DMS53 (cell line): ENCODE measurements at regions not wholly inside any gene's neighbourhood (a gene's known extent, or its start where the extent isn't known, plus 50 kb on each side); places are given as distances from the start of the nearest gene placed in this dataset.

ENCODE experiments used
- DNase-seq: peaks from one replicate; lab custom pipeline; 2025; lab: John Stamatoyannopoulos, UW

- no peak for DNase-seq
Measured at GRCh38 chr2:156695595-156695994, 259.4 kb downstream of the GPD2 start.

- no peak for DNase-seq
Measured at GRCh38 chr2:156697906-156698305, 261.7 kb downstream of the GPD2 start.

DNA sequence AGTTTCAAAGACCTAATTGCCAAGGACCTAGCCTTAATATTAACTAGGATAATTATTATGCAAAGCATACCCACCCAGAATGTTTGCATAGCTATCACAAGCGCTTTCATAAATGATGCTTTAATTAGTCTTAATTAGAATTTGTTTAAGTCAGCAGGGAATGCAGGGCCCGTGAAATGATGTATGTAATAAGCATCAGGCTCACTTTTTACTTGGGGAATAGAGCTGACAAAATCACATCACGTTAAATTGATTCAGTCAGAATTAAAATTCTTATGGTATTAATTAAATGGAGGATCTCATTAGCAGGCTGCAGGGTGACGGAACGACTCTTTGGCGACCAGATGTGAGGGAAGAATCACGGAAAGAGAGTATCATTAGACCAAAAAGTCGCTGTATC, 264.5 kb downstream of the GPD2 start:
- DNase-seq = no peak

GRCh38 chr2:156702541-156702940, 266.4 kb downstream of the GPD2 start:
- peak; percentile 8 for DNase-seq

GRCh38 chr2:156703642-156704041, 267.5 kb downstream of the GPD2 start:
- no peak for DNase-seq

DNA sequence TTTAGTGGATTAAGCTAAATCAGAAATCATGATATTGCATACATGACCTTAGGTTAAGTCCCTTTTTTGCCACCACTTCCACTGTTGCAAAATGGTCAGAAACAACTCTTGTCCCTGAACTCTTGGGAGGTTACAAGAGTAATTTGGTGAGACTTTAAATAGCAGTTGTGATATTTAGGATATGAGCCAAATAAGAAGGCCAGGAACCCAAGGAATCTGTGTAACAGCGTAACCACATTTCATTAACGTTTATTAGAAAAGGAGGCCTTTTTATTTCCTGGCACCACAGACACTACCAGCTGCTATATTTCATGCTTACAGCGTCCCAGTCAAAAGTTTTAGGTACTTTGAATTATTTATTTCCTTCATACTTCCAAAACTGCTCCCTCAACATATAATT, 268.0 kb downstream of the GPD2 start:
- DNase-seq = no peak

DNA sequence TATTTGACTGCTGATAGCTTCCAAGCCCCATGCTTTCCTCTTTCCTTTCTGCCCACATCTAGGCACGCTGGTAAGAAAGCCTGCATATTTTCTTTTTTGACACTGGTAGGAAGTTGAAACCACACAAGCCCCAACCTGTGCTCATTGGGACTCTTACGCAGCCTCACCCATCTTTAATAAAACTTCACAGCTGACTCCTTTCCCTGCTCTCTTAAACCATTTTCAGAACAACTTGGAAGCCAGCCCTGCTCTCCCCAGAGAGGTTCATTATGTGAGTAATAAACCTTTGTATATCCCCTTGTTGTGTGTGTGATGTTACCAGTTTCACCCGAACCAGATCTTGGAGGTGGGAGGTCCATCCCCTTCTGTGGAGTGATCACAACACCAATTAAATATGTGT, 268.4 kb downstream of the GPD2 start:
- DNase-seq = no peak

GRCh38 chr2:156706576-156706975, 270.4 kb downstream of the GPD2 start:
- no peak for DNase-seq

DNA sequence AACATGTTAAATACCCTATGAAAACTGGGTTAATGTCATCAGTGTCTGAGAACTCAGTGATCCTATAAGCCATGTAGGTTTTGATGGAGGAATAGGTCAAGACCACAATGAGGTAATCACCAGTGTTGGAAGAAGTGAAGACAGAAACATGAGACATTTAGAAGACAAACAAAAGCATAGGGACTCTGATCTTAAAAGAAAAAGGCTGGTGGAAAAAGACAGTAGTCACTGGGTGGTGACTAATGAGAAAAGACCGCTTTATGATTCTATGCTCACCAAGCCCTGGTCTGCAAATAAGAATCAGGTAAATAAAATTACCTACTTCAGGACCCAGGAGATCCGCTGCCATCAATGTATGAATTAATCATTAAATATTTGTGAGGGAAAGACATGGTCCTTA, 271.9 kb downstream of the GPD2 start:
- DNase-seq = no peak

DNA sequence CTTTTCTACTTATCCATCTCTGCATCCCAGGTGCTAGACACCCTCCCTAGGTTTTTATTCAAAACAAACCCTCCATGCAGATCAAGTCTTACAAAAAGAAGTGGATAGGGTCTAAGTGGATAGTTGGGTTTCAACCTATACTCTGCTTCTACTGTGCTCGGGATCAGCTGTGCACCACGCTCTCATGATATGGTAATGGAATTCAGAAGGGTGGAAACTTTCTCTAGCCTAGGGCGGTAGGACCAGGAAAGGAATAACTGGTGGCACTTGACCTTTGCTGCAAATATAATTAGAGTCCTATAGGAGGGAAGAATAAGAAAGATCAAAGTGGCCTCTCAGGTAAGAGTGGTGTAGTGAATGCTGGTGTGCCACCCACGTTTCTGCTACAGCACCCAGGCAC, 272.9 kb downstream of the GPD2 start:
- no peak for DNase-seq

GRCh38 chr2:156719036-156719435, 282.9 kb downstream of the GPD2 start:
- DNase-seq = no peak

- peak; percentile 20 for DNase-seq
Measured at GRCh38 chr2:156727867-156728266, 291.7 kb downstream of the GPD2 start.

DNA sequence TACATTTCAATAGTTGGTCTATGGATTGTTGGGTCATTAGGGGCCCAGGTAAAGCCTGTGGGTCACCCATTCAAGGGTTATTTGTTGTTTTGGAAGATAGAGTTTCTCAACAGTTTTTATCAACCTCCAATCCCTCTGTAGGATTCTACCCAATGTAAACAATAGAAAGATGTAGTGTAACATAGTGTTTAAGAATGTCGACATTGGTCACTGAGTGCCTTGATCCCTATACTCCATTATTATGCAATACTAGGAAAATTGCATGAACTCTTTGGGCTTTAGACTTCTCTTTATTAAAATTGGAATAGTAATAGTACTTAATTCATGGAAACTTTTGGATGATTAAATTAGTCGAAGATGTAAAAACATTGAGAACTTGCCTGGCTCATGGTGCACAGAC, 292.1 kb downstream of the GPD2 start:
- DNase-seq = no peak

DNA sequence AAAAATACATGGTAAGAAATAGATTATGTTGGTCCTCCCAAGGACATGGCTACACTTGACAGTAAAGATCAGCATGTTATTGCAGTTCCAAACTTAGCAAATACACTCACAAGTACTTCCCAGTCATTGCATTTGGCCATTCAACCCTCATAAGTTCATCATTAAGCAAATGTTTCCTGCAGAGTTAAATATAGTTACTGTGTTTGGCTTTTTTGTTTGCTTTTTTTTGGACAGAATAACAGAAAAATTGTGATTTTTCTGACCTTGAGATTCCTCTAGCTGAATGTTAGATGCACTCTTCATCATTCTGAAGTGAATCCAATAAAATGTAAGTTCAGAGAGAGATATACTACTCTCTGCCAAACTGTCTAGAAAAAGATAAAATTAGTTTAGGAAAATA, 295.3 kb downstream of the GPD2 start:
- DNase-seq = no peak

GRCh38 chr2:156736950-156737349, 300.8 kb downstream of the GPD2 start:
- no peak for DNase-seq

DNA sequence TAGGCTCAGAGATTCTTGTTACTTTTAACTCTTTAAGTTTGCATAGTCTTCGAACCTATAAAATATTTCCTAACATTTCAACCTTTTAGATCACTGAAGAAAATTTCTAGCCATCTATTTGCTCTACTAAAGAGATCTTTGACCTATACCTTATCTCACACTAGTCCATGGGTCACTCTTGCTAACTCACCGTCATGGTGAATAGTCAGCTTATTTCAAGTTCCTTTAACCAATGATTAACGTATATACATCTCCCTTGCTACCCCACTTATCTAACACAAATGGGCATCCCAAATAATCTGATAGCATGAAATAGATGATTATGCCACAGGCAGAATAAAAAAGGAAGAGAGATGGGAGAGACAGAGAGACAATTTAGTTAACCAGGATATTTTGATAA, 303.1 kb downstream of the GPD2 start:
- DNase-seq = no peak

- no peak for DNase-seq
Measured at GRCh38 chr2:156745619-156746018, 309.4 kb downstream of the GPD2 start.

GRCh38 chr2:156748221-156748620, 312.0 kb downstream of the GPD2 start:
- DNase-seq = no peak

DNA sequence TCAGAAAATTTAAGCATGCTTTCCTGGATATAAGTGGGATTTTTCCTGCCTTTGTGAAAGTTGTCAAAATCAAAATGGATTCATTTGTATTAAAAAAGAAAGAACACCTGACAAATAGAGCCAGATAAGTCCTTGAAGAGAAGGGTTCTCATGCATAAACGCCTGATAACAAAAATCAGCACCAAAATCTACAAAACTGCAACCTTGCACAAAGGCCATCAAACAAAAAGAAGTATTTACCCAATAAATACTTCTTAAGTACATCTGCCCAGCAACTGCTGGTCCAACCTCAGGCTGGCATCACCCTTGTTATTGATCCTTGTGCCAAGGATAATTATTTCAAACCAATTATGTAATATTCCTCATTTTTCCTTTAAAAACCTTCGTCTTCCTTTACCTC, 315.9 kb downstream of the GPD2 start:
- no peak for DNase-seq

GRCh38 chr2:156753766-156754165, 317.6 kb downstream of the GPD2 start:
- DNase-seq = no peak

- DNase-seq = no peak
Measured at GRCh38 chr2:156756516-156756915, 320.3 kb downstream of the GPD2 start.

DNA sequence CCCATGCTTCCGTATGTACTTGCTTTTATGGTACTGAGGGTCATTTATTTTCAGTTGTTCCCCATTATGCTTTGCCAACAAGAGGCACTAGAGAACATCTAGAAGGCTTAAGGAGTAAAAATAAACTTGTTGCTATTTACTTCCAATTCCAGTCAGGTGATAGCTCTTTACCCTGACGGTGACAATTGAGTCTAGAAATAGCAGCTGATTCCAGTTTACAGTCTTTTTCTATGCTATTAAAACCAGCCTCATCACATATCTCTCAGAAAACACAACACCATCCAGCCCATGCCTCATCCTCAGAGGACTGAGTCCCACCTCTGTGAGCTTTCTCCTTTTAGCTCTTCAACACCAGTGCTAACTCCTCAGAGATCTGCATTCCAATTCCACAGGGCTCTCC, 327.0 kb downstream of the GPD2 start:
- no peak for DNase-seq

- DNase-seq = no peak
Measured at GRCh38 chr2:156765043-156765442, 328.9 kb downstream of the GPD2 start.

GRCh38 chr2:156765450-156765849, 329.3 kb downstream of the GPD2 start:
- DNase-seq = no peak

DNA sequence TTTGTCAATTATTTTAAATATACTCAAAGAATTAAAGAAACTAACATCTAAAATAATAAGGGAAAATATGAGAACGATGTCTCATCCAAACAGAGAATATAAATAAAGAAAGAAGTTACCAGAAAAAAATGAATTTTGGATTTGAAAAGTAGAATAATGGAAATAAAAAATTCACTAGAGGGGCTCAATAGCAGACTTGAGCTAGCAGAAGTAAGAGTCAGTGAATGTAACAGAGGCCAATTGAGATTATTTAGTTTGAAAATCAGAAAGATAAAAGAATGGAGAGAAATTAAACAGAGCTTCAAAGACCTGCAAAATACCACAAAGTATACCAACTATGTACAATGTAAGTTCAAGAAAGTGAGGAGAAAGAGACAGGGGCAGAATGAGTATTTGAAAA, 333.6 kb downstream of the GPD2 start:
- no peak for DNase-seq
